PFSK-1 (cell line): ENCODE measurements at regions not wholly inside any gene's neighbourhood (a gene's known extent, or its start where the extent isn't known, plus 50 kb on each side); places are given as distances from the start of the nearest gene placed in this dataset.

Experiments used
- POLR2AphosphoS5 ChIP-seq: IDR thresholded peaks from 2 replicates; pipeline ENCODE4 v1.6.1; 2012; ENCODE audit warnings: low read depth, mild to moderate bottlenecking, control low read depth, low read length, moderate library complexity
- SIN3A ChIP-seq: IDR thresholded peaks from 2 replicates; pipeline ENCODE4 v1.6.1; 2012; ENCODE audit warnings: mild to moderate bottlenecking, low read length, moderate library complexity, borderline replicate concordance; ENCODE audit not compliant: insufficient read depth

GRCh38 chr5:26419987-26420386 lies 618.4 kb downstream of the CDH9 start:
- no peak for TF ChIP-seq POLR2AphosphoS5
- TF ChIP-seq SIN3A, result no peak
